ENCODE measurements at regions not wholly inside any gene's neighbourhood (a gene's known extent, or its start where the extent isn't known, plus 50 kb on each side); places are given as distances from the start of the nearest gene placed in this dataset.

DNA sequence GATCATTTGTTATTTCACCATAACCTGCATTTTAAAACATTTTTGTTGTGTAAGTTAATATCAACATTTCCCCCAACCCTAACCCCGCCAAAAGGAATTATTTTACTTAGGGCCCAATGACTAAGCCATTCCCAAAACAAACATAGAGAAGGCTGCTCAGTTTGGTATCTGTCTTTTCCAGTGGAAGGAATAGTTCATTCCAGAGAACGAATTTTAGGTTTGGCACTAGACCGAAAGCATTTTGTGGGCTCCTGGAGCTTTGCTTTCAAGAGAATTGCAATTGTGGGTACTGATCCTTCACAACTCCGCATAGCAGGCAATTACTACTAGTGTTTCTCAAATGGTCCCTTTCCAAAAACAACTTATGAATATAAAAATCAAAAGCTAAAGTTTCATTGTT lies 226.7 kb upstream of the MAD2L1 start:
- TF ChIP-seq, protein P1, sequence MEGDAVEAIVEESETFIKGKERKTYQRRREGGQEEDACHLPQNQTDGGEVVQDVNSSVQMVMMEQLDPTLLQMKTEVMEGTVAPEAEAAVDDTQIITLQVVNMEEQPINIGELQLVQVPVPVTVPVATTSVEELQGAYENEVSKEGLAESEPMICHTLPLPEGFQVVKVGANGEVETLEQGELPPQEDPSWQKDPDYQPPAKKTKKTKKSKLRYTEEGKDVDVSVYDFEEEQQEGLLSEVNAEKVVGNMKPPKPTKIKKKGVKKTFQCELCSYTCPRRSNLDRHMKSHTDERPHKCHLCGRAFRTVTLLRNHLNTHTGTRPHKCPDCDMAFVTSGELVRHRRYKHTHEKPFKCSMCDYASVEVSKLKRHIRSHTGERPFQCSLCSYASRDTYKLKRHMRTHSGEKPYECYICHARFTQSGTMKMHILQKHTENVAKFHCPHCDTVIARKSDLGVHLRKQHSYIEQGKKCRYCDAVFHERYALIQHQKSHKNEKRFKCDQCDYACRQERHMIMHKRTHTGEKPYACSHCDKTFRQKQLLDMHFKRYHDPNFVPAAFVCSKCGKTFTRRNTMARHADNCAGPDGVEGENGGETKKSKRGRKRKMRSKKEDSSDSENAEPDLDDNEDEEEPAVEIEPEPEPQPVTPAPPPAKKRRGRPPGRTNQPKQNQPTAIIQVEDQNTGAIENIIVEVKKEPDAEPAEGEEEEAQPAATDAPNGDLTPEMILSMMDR (IDR thresholded peaks at IDR 0.05): no peak
- no peak for TF ChIP-seq POLR2AphosphoS5 (IDR thresholded peaks at IDR 0.05; ENCODE audit: low read depth, low read length)
- no peak for TF ChIP-seq SIN3A (IDR thresholded peaks at IDR 0.05; ENCODE audit: borderline replicate concordance, insufficient read depth, low read depth, low read length)
- no peak for TF ChIP-seq TCF7L2 (IDR thresholded peaks at IDR 0.05; ENCODE audit: low read depth, low read length)
- TF ChIP-seq, protein P2, sequence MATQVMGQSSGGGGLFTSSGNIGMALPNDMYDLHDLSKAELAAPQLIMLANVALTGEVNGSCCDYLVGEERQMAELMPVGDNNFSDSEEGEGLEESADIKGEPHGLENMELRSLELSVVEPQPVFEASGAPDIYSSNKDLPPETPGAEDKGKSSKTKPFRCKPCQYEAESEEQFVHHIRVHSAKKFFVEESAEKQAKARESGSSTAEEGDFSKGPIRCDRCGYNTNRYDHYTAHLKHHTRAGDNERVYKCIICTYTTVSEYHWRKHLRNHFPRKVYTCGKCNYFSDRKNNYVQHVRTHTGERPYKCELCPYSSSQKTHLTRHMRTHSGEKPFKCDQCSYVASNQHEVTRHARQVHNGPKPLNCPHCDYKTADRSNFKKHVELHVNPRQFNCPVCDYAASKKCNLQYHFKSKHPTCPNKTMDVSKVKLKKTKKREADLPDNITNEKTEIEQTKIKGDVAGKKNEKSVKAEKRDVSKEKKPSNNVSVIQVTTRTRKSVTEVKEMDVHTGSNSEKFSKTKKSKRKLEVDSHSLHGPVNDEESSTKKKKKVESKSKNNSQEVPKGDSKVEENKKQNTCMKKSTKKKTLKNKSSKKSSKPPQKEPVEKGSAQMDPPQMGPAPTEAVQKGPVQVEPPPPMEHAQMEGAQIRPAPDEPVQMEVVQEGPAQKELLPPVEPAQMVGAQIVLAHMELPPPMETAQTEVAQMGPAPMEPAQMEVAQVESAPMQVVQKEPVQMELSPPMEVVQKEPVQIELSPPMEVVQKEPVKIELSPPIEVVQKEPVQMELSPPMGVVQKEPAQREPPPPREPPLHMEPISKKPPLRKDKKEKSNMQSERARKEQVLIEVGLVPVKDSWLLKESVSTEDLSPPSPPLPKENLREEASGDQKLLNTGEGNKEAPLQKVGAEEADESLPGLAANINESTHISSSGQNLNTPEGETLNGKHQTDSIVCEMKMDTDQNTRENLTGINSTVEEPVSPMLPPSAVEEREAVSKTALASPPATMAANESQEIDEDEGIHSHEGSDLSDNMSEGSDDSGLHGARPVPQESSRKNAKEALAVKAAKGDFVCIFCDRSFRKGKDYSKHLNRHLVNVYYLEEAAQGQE (IDR thresholded peaks at IDR 0.05; ENCODE audit: insufficient read depth in 1 of 2, low read depth in 2 of 2, low read length in 1 of 2): no peak

Data from Panc1 (cell line).